Activated T-cell treated with anti-CD3 and anti-CD28 coated beads for 1 hour (primary cell): ENCODE measurements at regions not wholly inside any gene's neighbourhood (a gene's known extent, or its start where the extent isn't known, plus 50 kb on each side); places are given as distances from the start of the nearest gene placed in this dataset.

Experiments
- DNase-seq: peaks from one replicate; pipeline ENCODE4 v3.0.0-alpha.2; 2020; ENCODE audit warnings: low read depth

GRCh38 chr4:121227341-121227792 is 63.2 kb upstream of the TNIP3 start:
- DNase-seq: no peak

DNA sequence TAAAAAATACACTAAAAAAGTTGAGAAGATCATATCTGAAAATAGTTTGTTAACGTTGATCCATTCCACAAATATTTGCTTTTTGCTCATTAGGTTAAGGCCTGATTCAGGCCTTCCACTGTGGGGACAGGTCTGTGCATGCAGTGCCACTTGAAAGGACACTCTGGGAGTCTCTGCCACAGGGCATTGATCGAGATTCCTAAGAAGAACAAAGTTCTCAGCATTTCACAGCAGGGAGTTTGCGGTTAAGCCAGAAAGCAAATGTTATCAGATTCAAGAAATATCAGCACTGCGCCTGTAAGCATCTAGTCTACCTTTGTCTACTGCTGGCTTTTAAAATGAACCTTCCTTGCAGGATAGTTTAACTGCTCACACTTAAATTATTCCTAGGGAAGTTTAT is 62.2 kb upstream of the TNIP3 start:
- no peak for DNase-seq

DNA sequence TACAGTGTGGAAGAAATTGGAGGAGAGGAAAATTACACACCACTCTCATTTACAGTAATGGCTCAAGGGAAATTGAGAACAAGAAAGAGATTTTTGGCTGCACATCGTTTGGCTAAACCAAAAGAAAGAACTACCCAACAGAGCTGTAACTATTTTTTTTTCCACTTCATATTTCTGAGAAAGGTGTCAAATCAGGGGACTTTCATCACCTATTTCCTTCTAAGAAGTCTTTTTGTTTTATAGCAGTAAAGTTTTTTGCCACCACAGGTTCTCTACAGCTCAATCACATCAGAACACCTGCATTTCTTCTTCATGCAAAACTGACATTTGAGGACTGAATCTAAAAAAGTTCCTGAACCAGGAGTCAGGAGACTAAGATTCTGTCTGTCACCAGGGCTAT is 57.5 kb upstream of the TNIP3 start:
- no peak for DNase-seq

DNA sequence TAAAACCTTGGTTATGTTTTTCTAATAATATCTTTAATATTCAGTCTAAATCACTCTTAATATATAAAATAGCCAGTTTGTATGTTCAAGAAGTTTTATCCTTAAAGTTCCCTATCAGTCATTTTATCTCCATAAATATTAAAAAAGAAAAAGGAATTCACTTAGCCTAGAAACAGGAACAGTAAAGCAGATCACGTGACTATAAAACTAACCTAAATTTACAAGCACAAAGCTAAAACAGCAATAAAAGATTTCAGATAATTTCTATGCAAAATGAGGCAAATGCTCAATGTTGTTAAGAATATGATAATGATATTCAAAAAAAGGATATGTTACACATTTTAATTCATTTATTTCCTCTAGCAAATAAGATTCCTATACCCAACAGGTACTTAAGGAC is 57.1 kb upstream of the TNIP3 start:
- DNase-seq: no peak

- DNase-seq: no peak
Observed at GRCh38 chr4:121220698-121221097, 56.6 kb upstream of the TNIP3 start.

DNA sequence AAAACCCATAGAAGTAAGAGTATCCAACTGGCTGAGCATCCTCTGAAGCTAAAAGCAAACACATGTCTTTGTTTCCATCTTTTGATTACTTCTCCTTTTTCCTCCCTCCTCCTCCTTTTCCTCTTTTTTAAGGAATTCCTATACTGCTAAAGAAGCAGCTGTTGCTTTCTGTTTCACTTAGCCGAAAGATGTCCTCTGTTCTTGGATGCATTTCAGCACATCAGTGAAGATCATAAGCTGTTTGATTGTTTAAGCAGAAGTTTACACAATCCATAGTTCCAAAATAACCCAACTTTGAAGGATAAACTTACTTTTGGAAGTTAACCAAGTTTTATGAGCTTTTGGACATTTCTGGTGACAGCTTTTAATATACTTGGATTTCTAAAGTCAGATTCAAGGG is 55.1 kb upstream of the TNIP3 start:
- no peak for DNase-seq

DNA sequence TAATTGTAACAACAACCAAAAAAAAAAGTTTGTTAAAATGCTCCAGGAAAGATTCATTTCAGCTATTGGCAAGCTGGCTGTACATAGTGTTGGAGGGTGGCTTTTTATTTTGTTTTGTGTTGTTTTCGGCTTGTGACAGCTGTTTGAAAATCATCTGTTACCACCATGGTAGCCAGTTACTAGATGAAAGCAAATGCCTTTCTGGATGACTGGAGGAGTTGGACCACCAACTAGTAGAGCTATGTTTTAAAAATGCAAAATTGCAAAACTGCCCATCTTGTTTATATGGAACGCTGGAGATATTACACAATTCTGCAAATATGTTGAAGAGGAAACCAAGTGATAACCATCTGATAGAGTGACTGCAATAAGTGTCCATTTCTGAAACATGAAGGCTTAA is 53.2 kb upstream of the TNIP3 start:
- no peak for DNase-seq

DNA sequence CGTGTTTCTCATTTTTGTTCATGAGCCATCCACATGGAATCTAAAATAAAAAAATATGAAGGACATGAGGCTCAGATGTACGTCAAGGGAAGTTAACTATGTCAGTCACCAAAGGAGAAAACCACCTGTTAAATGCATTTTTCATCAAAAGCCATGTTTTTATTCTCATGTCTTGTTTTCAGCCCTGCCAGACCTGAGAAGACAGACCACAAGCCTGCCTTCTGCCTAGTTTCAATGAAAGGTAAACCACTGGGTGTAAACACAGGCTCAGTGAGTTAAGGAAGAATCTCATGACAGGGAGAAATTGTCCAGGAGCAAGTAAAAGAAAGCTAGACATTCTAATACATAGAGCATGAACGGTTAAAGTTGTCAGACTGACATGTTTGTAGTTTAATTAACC is 52.3 kb upstream of the TNIP3 start:
- DNase-seq: no peak

- no peak for DNase-seq
Observed at GRCh38 chr4:121213940-121214339, 49.8 kb upstream of the TNIP3 start.
